ENCODE measurements at regions not wholly inside any gene's neighbourhood (a gene's known extent, or its start where the extent isn't known, plus 50 kb on each side); places are given as distances from the start of the nearest gene placed in this dataset.

GRCh38 chr5:116810951-116811350, 236.3 kb upstream of the SEMA6A start:
- no peaks in the 10 kb centered on the region for H4K20me1 ChIP-seq (ENCODE audit: control insufficient read depth, insufficient read depth, low read depth, low read length)
- TF ChIP-seq EZH2phosphoT487 (IDR thresholded peaks at IDR 0.05; ENCODE audit: borderline replicate concordance, low read length) (no peak), CTCF (IDR thresholded peaks at IDR 0.05; ENCODE audit: low read depth, low read length, poor library complexity, severe bottlenecking) (no peak)
- no peaks in the 10 kb centered on the region for H3K9me3 ChIP-seq (ENCODE audit: control insufficient read depth, insufficient read depth, low read length)
- H3F3A ChIP-seq (ENCODE audit: control insufficient read depth, insufficient read depth) = no peaks in the 10 kb centered on the region
- no peaks in the 10 kb centered on the region for H3K36me3 ChIP-seq (ENCODE audit: control insufficient read depth, low read length)
- no peaks in the 10 kb centered on the region for H3K9me2 ChIP-seq (replicated peaks; ENCODE audit: control insufficient read depth, low read length)
- no peaks in the 10 kb centered on the region for H3K27me3 ChIP-seq (ENCODE audit: control insufficient read depth, low read length)
- H3K4me1 ChIP-seq (ENCODE audit: control insufficient read depth, low read length) = no peaks in the 10 kb centered on the region
- H3K4me3 ChIP-seq (ENCODE audit: low read length) = no peak overlapping the region
- H3K27ac ChIP-seq (ENCODE audit: low read depth, low read length) = no peak overlapping the region
- no peak overlapping the region for H3K4me2 ChIP-seq (ENCODE audit: low read length)
- no peaks in the 10 kb centered on the region for H3K79me2 ChIP-seq (ENCODE audit: control insufficient read depth, low read length)

GRCh38 chr5:116806836-116807235, 232.2 kb upstream of the SEMA6A start:
- TF ChIP-seq CTCF (IDR thresholded peaks at IDR 0.05; ENCODE audit: low read depth, low read length, poor library complexity, severe bottlenecking) (no peak), EZH2phosphoT487 (IDR thresholded peaks at IDR 0.05; ENCODE audit: borderline replicate concordance, low read length) (no peak)
- Histone ChIP-seq H3K27me3 (ENCODE audit: control insufficient read depth, low read length) (no peaks in the 10 kb centered on the region), H3K9me2 (replicated peaks; ENCODE audit: control insufficient read depth, low read length) (no peaks in the 10 kb centered on the region), H3K79me2 (ENCODE audit: control insufficient read depth, low read length) (no peaks in the 10 kb centered on the region), H3K36me3 (ENCODE audit: control insufficient read depth, low read length) (no peaks in the 10 kb centered on the region), H3K9me3 (ENCODE audit: control insufficient read depth, insufficient read depth, low read length) (no peaks in the 10 kb centered on the region), H3F3A (ENCODE audit: control insufficient read depth, insufficient read depth) (no peaks in the 10 kb centered on the region), H3K27ac (ENCODE audit: low read depth, low read length) (no peak overlapping the region), H3K4me2 (ENCODE audit: low read length) (no peak overlapping the region), H4K20me1 (ENCODE audit: control insufficient read depth, insufficient read depth, low read depth, low read length) (no peaks in the 10 kb centered on the region), H3K4me1 (ENCODE audit: control insufficient read depth, low read length) (no peaks in the 10 kb centered on the region), H3K4me3 (ENCODE audit: low read length) (no peak overlapping the region)

GRCh38 chr5:116799401-116799800, 224.8 kb upstream of the SEMA6A start:
- TF ChIP-seq EZH2phosphoT487 (IDR thresholded peaks at IDR 0.05; ENCODE audit: borderline replicate concordance, low read length) (no peak), CTCF (IDR thresholded peaks at IDR 0.05; ENCODE audit: low read depth, low read length, poor library complexity, severe bottlenecking) (no peak)
- H3K27ac ChIP-seq (ENCODE audit: low read depth, low read length) = no peak overlapping the region

More at GRCh38 chr5:116799401-116799800, 224.8 kb upstream of the SEMA6A start:
- 0 out of 2 replicates have a peak, but pooled peaks cover 3% of the 10 kb centered on the region for H3K4me1 ChIP-seq (ENCODE audit: control insufficient read depth, low read length)
- H3K27me3 ChIP-seq (ENCODE audit: control insufficient read depth, low read length) = no peaks in the 10 kb centered on the region
- no peaks in the 10 kb centered on the region for H3K9me2 ChIP-seq (replicated peaks; ENCODE audit: control insufficient read depth, low read length)
- H3K9me3 ChIP-seq (ENCODE audit: control insufficient read depth, insufficient read depth, low read length) = no peaks in the 10 kb centered on the region
- no peaks in the 10 kb centered on the region for H3K36me3 ChIP-seq (ENCODE audit: control insufficient read depth, low read length)
- no peaks in the 10 kb centered on the region for H4K20me1 ChIP-seq (ENCODE audit: control insufficient read depth, insufficient read depth, low read depth, low read length)
- H3F3A ChIP-seq (ENCODE audit: control insufficient read depth, insufficient read depth) = no peaks in the 10 kb centered on the region
- H3K79me2 ChIP-seq (ENCODE audit: control insufficient read depth, low read length) = no peaks in the 10 kb centered on the region
- H3K4me2 ChIP-seq (ENCODE audit: low read length) = no peak overlapping the region
- H3K4me3 ChIP-seq (ENCODE audit: low read length) = no peak overlapping the region
